Central memory CD8-positive, alpha-beta T cell (primary cell): ENCODE measurements at regions not wholly inside any gene's neighbourhood (a gene's known extent, or its start where the extent isn't known, plus 50 kb on each side); places are given as distances from the start of the nearest gene placed in this dataset.
"Not testable (repeated sequence)": the region's sequence is repeated elsewhere in the genome, so short reads cannot be mapped to it uniquely, and the experiment has no call there.

Experiments used
- ATAC-seq: fragments of 150-1000 bp; cut with Tn5 transposase; replicated peaks from 2 replicates; pipeline ENCODE4 v1.10.0; 2022; ENCODE audit warnings: mild to moderate bottlenecking, moderate FRiP score, moderate number of reproducible peaks; ENCODE audit not compliant: poor library complexity, severe bottlenecking; ENCODE audit errors: extremely low read depth
- DNase-seq, 2 donors: peaks; one replicate each; pipeline ENCODE4 v3.0.0; 2021; ENCODE audit warnings: low spot score in 2 of 2
- H3K27ac Mint-ChIP-seq: one replicate; pipeline ENCODE4 v1.8.0; 2022; ENCODE audit warnings: low read depth, mild to moderate bottlenecking, moderate library complexity, mixed read lengths
- H3K27me3 Mint-ChIP-seq: one replicate; pipeline ENCODE4 v1.8.0; 2022; ENCODE audit warnings: mixed read lengths
- H3K36me3 Mint-ChIP-seq: one replicate; pipeline ENCODE4 v1.8.0; 2022; ENCODE audit warnings: mild to moderate bottlenecking, moderate library complexity, mixed read lengths; ENCODE audit not compliant: insufficient read depth
- H3K4me1 Mint-ChIP-seq: one replicate; pipeline ENCODE4 v1.8.0; 2022; ENCODE audit warnings: mixed read lengths
- H3K4me3 Mint-ChIP-seq: one replicate; pipeline ENCODE4 v1.8.0; 2022; ENCODE audit warnings: mild to moderate bottlenecking, moderate library complexity, mixed read lengths
- H3K9me3 Mint-ChIP-seq: one replicate; pipeline ENCODE4 v1.8.0; 2022; ENCODE audit warnings: mixed read lengths

DNA sequence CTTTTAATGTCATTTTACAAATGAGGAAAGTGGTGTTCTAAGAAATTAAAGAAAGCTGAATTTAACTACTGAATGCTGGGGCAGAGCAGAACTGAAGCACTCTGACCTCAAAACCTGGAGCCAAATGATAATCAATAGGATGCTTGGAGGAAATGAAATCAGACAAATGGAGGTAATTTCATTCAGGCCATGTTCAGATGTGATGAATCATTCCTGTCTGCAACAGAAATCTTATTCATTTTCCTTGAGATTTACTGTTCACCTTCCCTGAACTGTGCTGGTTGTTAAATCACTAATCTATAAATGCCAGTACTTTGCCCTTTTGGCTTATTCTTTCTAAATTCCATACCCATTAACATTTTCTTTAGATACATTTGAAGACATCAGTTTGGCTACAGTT is 85.6 kb upstream of the SNX7 start:
- no peak overlapping the region for H3K27ac Mint-ChIP-seq
- no peak overlapping the region for H3K4me3 Mint-ChIP-seq
- DNase-seq (no peak), ATAC-seq (no peak)
- H3K36me3 Mint-ChIP-seq: no peaks in the 10 kb centered on the region
- H3K4me1 Mint-ChIP-seq: no peaks in the 10 kb centered on the region
- no peaks in the 10 kb centered on the region for H3K27me3 Mint-ChIP-seq
- H3K9me3 Mint-ChIP-seq: no peaks in the 10 kb centered on the region

DNA sequence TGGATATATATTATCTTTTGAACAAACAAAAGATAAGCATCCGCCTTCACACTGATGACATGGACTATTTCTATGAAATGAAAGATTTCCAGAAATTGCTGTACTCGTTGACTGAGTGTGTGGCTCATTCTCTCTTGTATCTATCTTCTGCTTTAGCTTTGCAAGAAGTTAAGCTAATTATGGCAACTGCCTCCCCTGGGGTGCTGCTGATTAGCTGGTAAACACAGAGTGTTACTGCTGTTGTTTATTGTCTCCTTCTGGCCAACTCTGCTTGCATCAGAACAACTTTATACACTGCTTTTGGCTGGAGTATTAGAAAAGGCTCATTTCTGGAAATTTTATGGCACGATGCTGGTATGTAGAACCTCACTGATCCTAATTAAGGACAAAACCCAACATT is 95.6 kb upstream of the SNX7 start:
- Mint-ChIP-seq H3K27me3 (no peaks in the 10 kb centered on the region), H3K4me1 (no peaks in the 10 kb centered on the region), H3K9me3 (peaks cover 12% of the 10 kb centered on the region), H3K36me3 (no peaks in the 10 kb centered on the region), H3K4me3 (no peak overlapping the region), H3K27ac (no peak overlapping the region)
- ATAC-seq: no peak
- no peak for DNase-seq

DNA sequence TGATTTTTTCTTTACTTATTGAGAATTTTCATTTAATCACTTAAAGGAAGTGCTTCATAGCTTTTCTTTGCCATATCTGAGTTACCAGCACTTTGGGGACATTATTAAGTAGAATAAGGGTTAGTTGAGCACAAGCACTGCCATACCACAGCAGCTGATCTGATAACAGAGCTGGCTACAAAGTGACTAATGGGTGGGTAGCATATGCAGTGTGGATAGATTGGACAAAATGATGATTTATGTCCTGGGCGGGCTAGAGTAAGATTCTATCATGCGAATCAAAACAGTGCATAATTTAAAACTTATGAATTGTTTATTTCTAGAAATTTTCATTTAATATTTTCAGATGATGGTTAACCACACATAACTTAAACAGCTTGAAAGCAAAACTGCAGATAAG is 102.2 kb upstream of the SNX7 start:
- Mint-ChIP-seq H3K4me1 (no peaks in the 10 kb centered on the region), H3K27me3 (no peaks in the 10 kb centered on the region), H3K9me3 (peaks cover 2% of the 10 kb centered on the region), H3K27ac (no peak overlapping the region), H3K36me3 (no peaks in the 10 kb centered on the region), H3K4me3 (no peak overlapping the region)
- ATAC-seq (no peak), DNase-seq (no peak)

DNA sequence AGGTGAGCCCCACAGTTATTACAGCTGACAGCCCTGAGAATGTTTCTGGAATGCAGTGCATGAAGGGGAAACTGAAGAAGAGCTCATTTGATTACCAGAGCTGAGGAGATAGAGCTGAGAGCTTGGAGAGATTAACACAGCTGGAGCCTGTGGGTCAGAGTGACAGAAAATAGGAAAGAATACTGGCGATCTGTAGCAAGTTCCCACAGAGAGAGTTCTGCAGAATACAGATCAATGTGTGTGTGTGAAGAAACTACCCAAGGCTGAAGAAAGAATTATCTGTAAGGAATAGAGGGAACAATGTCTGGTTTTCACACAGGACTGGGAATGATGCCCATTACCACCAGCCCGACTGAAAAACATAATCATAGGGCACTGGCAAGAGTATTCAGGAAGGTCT is 103.6 kb upstream of the SNX7 start:
- Mint-ChIP-seq H3K27ac (no peak overlapping the region), H3K4me3 (no peak overlapping the region), H3K4me1 (no peaks in the 10 kb centered on the region), H3K27me3 (no peaks in the 10 kb centered on the region), H3K9me3 (no peaks in the 10 kb centered on the region), H3K36me3 (no peaks in the 10 kb centered on the region)
- no peak for DNase-seq
- ATAC-seq: no peak

DNA sequence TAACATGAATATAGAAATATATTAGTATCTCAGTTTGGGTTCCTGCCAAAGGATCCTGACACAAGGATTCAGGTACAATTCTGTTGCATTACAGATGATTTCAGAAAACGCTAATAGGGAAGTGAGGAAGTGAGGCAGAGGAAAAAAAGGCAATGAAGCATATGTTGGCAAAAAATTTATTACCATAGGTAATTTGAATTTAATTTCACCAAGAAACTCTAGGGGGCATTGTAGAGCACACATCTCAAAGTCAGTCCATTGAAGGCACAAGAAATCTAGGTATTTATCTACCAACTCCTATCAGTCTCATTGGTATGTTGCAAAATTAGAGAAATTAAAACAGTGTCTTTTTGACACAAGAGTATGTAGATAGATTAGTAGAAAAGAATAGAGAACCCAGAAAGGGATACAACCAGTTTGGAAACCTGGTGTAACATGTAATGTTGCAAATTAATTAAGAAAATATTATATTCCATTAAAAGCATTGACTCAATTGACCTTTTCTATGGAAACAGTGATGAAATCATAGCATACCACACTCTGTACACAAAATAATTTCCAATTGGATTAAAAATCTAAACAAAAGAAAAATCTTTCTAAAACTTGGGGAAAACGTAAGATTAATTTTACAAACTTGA is 104.9 kb upstream of the SNX7 start:
- no peak for ATAC-seq
- no peaks in the 10 kb centered on the region for H3K27me3 Mint-ChIP-seq
- no peak for DNase-seq
- no peak overlapping the region for H3K27ac Mint-ChIP-seq
- H3K36me3 Mint-ChIP-seq: no peaks in the 10 kb centered on the region
- H3K4me3 Mint-ChIP-seq: no peak overlapping the region
- H3K9me3 Mint-ChIP-seq: no peaks in the 10 kb centered on the region
- no peaks in the 10 kb centered on the region for H3K4me1 Mint-ChIP-seq

DNA sequence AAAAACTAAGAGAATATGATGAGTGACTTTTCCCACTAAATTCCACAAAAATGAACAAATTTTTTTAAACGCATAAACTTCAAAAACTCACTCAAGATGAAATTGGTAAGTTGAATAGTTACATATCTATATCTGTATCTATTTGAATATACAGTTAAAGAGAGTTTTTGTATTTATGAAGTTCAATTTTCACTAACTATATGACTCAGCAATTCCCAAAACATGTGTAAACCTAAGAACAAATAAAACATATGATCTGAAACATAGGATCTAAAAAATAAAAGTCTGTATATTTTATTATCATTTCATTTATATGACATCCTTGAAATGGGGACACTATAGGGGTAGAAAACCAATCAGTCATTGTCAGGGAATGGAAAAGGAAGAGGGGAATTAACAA is 105.7 kb upstream of the SNX7 start:
- ATAC-seq: no peak
- H3K36me3 Mint-ChIP-seq: no peaks in the 10 kb centered on the region

DNA sequence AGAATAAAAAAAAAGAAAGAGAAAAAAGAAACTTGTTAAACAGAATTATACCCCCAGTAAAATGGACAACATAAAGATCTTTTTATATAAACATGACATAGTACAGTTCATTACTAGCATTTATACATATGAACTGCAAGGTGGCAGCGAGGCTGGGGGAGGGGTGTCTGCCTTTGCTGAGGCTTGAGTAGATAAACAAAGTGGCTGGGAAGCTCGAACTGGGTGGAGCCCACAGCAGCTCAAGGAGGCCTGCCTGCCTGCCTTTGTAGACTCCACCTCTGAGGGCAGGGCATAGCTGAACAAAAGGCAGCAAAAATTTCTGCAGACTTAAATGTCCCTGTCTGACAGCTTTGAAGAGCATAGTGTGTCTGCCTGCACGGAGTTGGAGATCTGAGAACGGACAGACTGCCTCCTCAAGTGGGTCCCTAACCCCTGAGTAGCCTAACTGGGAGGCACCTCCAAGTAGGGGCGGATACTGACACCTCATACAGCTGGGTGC is 108.9 kb upstream of the SNX7 start:
- H3K4me1 Mint-ChIP-seq, DNase-seq, H3K27ac Mint-ChIP-seq, H3K36me3 Mint-ChIP-seq, H3K9me3 Mint-ChIP-seq, ATAC-seq, H3K4me3 Mint-ChIP-seq, H3K27me3 Mint-ChIP-seq: not testable (repeated sequence)

More for the DNA sequence above, 105.7 kb upstream of the SNX7 start:
- Mint-ChIP-seq H3K27ac (no peak overlapping the region), H3K4me3 (no peak overlapping the region), H3K4me1 (no peaks in the 10 kb centered on the region), H3K27me3 (no peaks in the 10 kb centered on the region), H3K9me3 (no peaks in the 10 kb centered on the region)
- no peak for DNase-seq

DNA sequence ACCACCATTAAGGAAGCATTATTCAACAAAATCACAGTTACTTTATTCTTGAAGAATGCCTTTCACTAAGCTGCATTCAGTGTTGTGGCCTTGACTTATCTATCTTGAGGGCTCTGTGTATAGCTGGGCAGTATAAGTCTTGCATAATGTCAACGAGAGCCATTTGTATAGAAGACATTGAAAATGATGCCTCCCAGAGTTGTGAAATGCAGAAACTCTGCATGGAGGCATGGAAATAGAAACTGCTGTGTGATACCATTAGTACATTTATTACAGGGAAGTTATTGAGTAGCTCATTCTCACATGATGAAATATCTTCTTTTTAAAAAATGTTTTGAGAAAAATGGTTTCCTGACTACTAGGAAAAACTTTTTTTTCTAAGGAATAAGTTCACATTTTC is 111.4 kb upstream of the SNX7 start:
- no peaks in the 10 kb centered on the region for H3K36me3 Mint-ChIP-seq

DNA sequence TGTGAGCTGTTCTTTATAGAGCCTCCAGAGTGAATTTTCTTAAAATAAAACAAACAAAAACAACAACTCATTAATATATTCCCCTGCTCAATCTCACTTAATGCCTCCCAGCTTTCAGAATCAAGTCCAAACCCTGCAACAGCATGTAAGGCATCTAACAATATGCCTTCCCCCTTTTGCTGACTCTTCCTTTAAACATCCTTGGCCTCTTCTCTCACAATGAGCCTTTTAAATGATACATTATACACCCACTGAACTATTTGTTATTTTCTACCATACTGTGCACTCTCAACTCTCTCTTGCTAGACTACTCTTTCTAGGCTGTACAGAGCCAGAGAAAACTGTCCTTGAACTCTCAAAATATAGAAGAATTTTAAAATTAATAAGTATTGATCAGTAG is 115.2 kb upstream of the SNX7 start:
- Mint-ChIP-seq H3K27me3 (no peaks in the 10 kb centered on the region), H3K27ac (no peak overlapping the region), H3K4me1 (no peaks in the 10 kb centered on the region), H3K36me3 (no peaks in the 10 kb centered on the region), H3K9me3 (no peaks in the 10 kb centered on the region), H3K4me3 (no peak overlapping the region)
- no peak for ATAC-seq
- no peak for DNase-seq

More for the DNA sequence above, 111.4 kb upstream of the SNX7 start:
- no peaks in the 10 kb centered on the region for H3K27me3 Mint-ChIP-seq
- DNase-seq: no peak
- no peaks in the 10 kb centered on the region for H3K9me3 Mint-ChIP-seq
- H3K4me3 Mint-ChIP-seq: no peak overlapping the region
- no peak overlapping the region for H3K27ac Mint-ChIP-seq
- no peaks in the 10 kb centered on the region for H3K4me1 Mint-ChIP-seq
- no peak for ATAC-seq

DNA sequence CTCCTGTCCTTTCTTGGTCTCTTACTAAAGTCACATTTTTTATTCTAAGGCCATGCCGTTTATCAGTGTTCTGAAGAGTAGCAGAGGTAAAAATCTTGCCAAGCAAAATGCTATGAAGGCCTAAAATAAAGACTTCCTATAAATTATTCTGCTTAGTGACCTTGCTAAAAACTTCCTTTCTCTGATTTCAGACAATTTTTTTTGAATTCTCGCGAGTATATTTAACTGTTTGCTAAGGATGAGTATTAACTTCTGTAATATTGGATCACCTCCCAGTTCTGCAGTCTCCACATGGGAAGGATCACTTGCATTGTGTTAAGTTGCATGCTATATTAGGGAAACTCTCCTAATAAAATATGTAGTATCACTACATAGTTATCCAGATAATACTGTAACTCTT is 123.4 kb upstream of the SNX7 start:
- Mint-ChIP-seq H3K27me3 (no peaks in the 10 kb centered on the region), H3K36me3 (no peaks in the 10 kb centered on the region), H3K9me3 (no peaks in the 10 kb centered on the region), H3K4me1 (no peaks in the 10 kb centered on the region), H3K4me3 (no peak overlapping the region), H3K27ac (no peak overlapping the region)
- no peak for DNase-seq
- ATAC-seq: no peak

DNA sequence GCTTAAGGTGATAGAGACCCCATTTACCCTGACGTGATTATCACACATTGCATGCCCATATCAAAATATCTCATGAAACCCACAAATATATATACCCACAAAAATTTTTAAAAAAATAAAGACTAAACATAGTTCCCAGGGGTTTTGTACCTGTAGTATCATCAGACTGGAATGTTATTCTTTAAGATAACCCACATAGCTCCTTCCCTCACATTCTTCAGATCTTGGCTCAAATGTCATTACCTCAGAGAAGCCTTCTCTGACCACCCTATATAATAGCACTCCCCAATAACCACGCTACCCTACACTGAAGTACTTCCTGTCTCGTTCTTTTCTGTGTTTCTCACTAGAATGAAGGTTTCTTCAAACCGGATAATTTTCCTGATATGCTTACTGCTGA is 138.3 kb upstream of the SNX7 start:
- DNase-seq (no peak), ATAC-seq (no peak)
- H3K36me3 Mint-ChIP-seq: no peaks in the 10 kb centered on the region
- H3K27ac Mint-ChIP-seq: no peak overlapping the region
- no peaks in the 10 kb centered on the region for H3K4me1 Mint-ChIP-seq
- H3K27me3 Mint-ChIP-seq: no peaks in the 10 kb centered on the region
- H3K4me3 Mint-ChIP-seq: no peak overlapping the region
- H3K9me3 Mint-ChIP-seq: peaks cover 12% of the 10 kb centered on the region

DNA sequence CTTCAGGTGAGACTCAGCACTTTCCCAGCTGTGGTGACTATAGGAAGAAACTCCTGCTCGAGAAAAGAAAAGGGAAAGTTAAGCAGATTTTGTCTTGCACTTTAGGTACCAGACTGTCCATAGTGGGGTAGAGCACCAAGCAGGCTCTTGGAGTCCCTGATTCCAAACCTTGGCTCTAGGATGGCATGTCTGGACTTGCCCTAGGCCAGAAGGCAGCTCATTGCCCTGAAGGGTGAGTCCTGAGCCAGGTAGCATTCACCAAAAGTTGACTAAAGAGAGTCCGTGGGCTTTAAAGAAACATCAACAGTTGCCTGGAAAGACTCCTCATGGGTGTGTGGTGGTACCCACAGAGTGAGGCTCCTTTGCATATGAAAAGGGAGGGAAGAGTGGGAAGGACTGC is 145.2 kb upstream of the SNX7 start:
- Mint-ChIP-seq H3K4me3 (no peak overlapping the region), H3K9me3 (no peaks in the 10 kb centered on the region), H3K36me3 (no peaks in the 10 kb centered on the region), H3K4me1 (no peaks in the 10 kb centered on the region), H3K27me3 (no peaks in the 10 kb centered on the region), H3K27ac (no peak overlapping the region)
- DNase-seq (no peak), ATAC-seq (no peak)

DNA sequence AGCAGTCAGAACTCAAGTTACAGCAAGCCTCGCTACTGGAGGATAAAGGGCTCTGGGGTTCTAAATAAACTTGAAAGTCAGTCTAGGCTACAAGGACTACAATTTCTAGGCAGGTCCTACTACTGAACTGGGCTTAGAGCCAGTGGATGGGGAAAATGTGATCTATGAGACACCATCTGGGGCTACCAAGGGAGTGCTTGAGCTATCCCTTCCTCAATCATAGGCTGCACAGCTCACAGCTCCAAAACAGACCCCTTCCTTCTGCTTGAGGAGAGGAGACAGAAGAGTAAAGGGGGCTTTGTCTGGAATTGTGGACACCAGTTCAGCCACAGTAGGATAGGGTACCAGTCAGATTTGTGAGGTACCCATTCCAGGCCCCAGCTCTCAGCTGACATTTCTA is 145.8 kb upstream of the SNX7 start:
- DNase-seq (no peak), ATAC-seq (no peak)
- H3K36me3 Mint-ChIP-seq: no peaks in the 10 kb centered on the region
- no peaks in the 10 kb centered on the region for H3K27me3 Mint-ChIP-seq
- H3K9me3 Mint-ChIP-seq: no peaks in the 10 kb centered on the region
- H3K27ac Mint-ChIP-seq: no peak overlapping the region
- no peak overlapping the region for H3K4me3 Mint-ChIP-seq
- no peaks in the 10 kb centered on the region for H3K4me1 Mint-ChIP-seq

DNA sequence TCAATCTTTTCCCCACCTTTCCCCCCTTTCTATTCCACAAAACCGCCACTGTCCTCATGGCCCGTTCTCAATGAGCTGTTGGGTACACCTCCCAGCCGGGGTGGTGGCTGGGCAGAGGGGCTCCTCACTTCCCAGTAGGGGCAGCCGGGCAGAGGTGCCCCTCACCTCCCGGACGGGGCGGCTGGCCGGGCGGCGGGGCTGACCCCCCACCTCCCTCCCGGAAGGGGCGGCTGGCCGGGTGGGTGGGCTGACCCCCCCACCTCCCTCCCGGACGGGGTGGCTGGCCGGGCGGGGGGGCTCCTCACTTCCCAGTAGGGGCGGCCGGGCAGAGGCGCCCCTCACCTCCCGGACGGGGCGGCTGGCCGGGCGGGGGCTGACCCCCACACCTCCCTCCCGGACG is 149.3 kb upstream of the SNX7 start:
- not testable (repeated sequence) for H3K4me3 Mint-ChIP-seq, H3K36me3 Mint-ChIP-seq, ATAC-seq, H3K9me3 Mint-ChIP-seq, H3K27me3 Mint-ChIP-seq, H3K4me1 Mint-ChIP-seq, DNase-seq, H3K27ac Mint-ChIP-seq
